Sigmoid colon (tissue), 4 donors: ENCODE measurements at regions not wholly inside any gene's neighbourhood (a gene's known extent, or its start where the extent isn't known, plus 50 kb on each side); places are given as distances from the start of the nearest gene placed in this dataset.

ENCODE experiments used
- EP300 ChIP-seq, 4 donors: sonication (generic); formaldehyde crosslinking; IDR thresholded peaks; one replicate each; pipeline ENCODE4 v1.6.1; 2017; ENCODE audit warnings: antibody characterized with exemption in 4 of 4
- POLR2A ChIP-seq, 2 donors: fragments of 450-650 bp; IDR thresholded peaks; one replicate each; pipeline ENCODE4 v1.6.1; 2016; ENCODE audit warnings: antibody characterized with exemption in 2 of 2, mild to moderate bottlenecking in 2 of 2, moderate library complexity in 2 of 2
- POLR2AphosphoS5 ChIP-seq, 4 donors: sonication (generic); formaldehyde crosslinking; IDR thresholded peaks; one replicate each; pipeline ENCODE4 v1.6.1; 2017; ENCODE audit warnings: antibody characterized with exemption in 4 of 4
- TF ChIP-seq, protein P1 (sequence below), 4 experiments: fragments of 450-650 bp in 3 of 4; fragments of 200-600 bp in 1 of 4; IDR thresholded peaks; one replicate each; pipeline ENCODE4 v1.5.1; 2016 to 2019; ENCODE audit warnings: antibody characterized with exemption in 4 of 4, mild to moderate bottlenecking in 3 of 4, moderate library complexity in 2 of 4

DNA sequence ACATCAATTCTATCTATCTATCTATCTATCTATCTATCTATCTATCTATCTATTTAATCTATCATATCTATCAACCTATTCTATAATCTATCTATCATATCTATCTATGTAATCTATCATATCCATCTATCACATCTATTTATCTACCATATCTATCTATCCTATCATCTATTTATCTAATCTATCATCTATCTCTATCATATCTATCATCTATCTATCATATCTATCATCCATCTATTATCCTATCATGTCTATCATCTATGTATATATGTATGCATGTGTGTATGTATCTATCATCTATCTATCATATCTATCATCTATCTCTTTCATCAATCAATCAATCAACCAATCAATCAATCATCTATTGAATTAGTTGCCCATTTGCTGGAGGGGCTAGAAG is 159.3 kb upstream of the GALNT17 start:
- TF ChIP-seq, protein P1, sequence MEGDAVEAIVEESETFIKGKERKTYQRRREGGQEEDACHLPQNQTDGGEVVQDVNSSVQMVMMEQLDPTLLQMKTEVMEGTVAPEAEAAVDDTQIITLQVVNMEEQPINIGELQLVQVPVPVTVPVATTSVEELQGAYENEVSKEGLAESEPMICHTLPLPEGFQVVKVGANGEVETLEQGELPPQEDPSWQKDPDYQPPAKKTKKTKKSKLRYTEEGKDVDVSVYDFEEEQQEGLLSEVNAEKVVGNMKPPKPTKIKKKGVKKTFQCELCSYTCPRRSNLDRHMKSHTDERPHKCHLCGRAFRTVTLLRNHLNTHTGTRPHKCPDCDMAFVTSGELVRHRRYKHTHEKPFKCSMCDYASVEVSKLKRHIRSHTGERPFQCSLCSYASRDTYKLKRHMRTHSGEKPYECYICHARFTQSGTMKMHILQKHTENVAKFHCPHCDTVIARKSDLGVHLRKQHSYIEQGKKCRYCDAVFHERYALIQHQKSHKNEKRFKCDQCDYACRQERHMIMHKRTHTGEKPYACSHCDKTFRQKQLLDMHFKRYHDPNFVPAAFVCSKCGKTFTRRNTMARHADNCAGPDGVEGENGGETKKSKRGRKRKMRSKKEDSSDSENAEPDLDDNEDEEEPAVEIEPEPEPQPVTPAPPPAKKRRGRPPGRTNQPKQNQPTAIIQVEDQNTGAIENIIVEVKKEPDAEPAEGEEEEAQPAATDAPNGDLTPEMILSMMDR (IDR thresholded peaks at IDR 0.05): no peak
- no peak for TF ChIP-seq POLR2A (IDR thresholded peaks at IDR 0.05)
- TF ChIP-seq POLR2AphosphoS5 (IDR thresholded peaks at IDR 0.05): no peak
- TF ChIP-seq EP300 (IDR thresholded peaks at IDR 0.05): no peak
